ENCODE measurements at regions not wholly inside any gene's neighbourhood (a gene's known extent, or its start where the extent isn't known, plus 50 kb on each side); places are given as distances from the start of the nearest gene placed in this dataset.

GRCh38 chr13:37295071-37295470, 189.6 kb upstream of the CSNK1A1L start:
- no peak for DNase-seq
- Histone ChIP-seq H3K4me3 (no peak overlapping the region), H3K27me3 (no peaks in the 10 kb centered on the region), H3K4me1 (no peaks in the 10 kb centered on the region), H3K9me3 (no peaks in the 10 kb centered on the region), H3K27ac (no peak overlapping the region), H3K36me3 (no peaks in the 10 kb centered on the region)
- TF ChIP-seq, protein P1, sequence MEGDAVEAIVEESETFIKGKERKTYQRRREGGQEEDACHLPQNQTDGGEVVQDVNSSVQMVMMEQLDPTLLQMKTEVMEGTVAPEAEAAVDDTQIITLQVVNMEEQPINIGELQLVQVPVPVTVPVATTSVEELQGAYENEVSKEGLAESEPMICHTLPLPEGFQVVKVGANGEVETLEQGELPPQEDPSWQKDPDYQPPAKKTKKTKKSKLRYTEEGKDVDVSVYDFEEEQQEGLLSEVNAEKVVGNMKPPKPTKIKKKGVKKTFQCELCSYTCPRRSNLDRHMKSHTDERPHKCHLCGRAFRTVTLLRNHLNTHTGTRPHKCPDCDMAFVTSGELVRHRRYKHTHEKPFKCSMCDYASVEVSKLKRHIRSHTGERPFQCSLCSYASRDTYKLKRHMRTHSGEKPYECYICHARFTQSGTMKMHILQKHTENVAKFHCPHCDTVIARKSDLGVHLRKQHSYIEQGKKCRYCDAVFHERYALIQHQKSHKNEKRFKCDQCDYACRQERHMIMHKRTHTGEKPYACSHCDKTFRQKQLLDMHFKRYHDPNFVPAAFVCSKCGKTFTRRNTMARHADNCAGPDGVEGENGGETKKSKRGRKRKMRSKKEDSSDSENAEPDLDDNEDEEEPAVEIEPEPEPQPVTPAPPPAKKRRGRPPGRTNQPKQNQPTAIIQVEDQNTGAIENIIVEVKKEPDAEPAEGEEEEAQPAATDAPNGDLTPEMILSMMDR (IDR thresholded peaks at IDR 0.05), result no peak
- TF ChIP-seq POLR2A (IDR thresholded peaks at IDR 0.05), result no peak
- intact Hi-C loops (cut with DNase I), result no loop called here
- no peak for ATAC-seq
- WGBS (ENCODE audit: insufficient coverage, low coverage, low lambda C conversion rate, missing lambda C conversion rate), result 37% methylated on average over 6 of the region's 9 CpGs

- Histone ChIP-seq H3K36me3 (no peaks in the 10 kb centered on the region), H3K9me3 (no peaks in the 10 kb centered on the region), H3K27ac (no peak overlapping the region), H3K4me3 (no peak overlapping the region), H3K27me3 (no peaks in the 10 kb centered on the region), H3K4me1 (no peaks in the 10 kb centered on the region)
- 51% methylated on average over 6 of the region's 6 CpGs for WGBS (ENCODE audit: insufficient coverage, low coverage, low lambda C conversion rate, missing lambda C conversion rate)
- intact Hi-C loops (cut with DNase I), result no loop called here
- ATAC-seq, result no peak
- DNase-seq, result no peak
- TF ChIP-seq, protein P1 (IDR thresholded peaks at IDR 0.05), result no peak
- no peak for TF ChIP-seq POLR2A (IDR thresholded peaks at IDR 0.05)
Observed at GRCh38 chr13:37294472-37294871, 189.0 kb upstream of the CSNK1A1L start.

DNA sequence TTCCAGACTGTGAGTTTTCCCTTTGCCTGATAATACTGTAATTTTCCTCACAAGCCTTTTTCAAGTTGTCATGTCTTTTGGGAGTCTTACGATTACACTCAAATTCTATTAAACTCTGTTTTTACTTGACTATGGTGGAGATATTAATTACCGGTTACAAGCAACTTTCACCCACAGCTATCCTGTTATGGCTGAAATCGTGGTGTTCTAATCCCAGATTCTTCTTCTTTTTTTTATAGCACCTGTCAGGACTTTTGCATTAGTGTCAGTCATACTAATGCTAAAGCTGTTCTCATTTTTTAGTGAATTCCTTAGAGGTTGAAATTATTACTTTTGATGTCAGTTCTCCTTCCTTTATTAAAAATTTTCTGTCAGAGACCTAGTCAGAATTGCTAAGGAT, 187.8 kb upstream of the CSNK1A1L start:
- Histone ChIP-seq H3K27ac (no peak overlapping the region), H3K9me3 (no peaks in the 10 kb centered on the region), H3K27me3 (no peaks in the 10 kb centered on the region), H3K4me3 (no peak overlapping the region), H3K36me3 (no peaks in the 10 kb centered on the region), H3K4me1 (no peaks in the 10 kb centered on the region)
- WGBS (ENCODE audit: insufficient coverage, low coverage, low lambda C conversion rate, missing lambda C conversion rate), result 57% methylated on average over 3 of the region's 3 CpGs
- DNase-seq (no peak), ATAC-seq (no peak)
- intact Hi-C loops (cut with DNase I), result no loop called here
- TF ChIP-seq, protein P1 (IDR thresholded peaks at IDR 0.05), result no peak
- TF ChIP-seq POLR2A (IDR thresholded peaks at IDR 0.05), result no peak

DNA sequence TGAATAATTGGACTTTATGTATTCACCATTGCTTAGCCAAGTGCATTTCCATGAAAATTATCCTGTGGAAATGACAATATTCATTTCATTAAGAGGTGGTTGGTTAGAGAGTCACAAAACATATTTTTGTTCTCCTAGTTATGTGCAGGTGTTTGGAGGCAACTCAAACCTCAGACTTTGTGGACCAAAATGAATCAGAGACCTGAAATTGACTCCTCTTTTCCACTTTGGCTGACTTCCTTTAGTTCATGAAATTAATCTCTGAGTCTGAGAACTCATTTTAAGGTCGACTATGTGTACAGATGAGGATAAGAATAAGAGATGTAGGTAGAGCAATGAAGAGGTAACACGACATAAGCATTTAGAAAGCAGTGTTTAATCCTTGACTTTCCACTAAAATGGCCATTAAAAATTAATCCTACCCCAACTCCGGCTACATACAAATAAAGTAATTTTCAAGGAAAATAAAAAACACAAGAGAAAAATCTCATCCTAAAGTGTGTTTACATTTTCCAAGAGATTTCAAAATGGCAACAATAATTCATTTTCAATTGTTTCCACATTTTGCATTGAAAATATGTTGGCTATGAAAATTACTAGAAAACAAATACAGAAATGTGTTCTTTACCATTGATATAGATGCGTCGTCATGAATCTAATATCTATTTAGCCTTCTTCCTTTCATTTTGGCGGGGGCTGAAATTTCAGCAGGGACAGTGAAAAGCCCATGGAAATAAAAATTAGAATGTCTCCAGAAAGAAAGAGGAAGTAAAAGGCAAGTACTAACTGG, 185.4 kb upstream of the CSNK1A1L start:
- Histone ChIP-seq H3K36me3 (no peaks in the 10 kb centered on the region), H3K4me1 (no peaks in the 10 kb centered on the region), H3K27ac (no peak overlapping the region), H3K4me3 (no peak overlapping the region), H3K9me3 (no peaks in the 10 kb centered on the region), H3K27me3 (no peaks in the 10 kb centered on the region)
- TF ChIP-seq, protein P1 (IDR thresholded peaks at IDR 0.05), result no peak
- no peak for TF ChIP-seq POLR2A (IDR thresholded peaks at IDR 0.05)
- no peak for DNase-seq
- WGBS (ENCODE audit: insufficient coverage, low coverage, low lambda C conversion rate, missing lambda C conversion rate), result 55% methylated on average over 6 of the region's 6 CpGs
- intact Hi-C loops (cut with DNase I), result no loop called here
- no peak for ATAC-seq

Data from right lobe of liver (tissue), 6 donors.